GM18505 (cell line): ENCODE measurements at regions not wholly inside any gene's neighbourhood (a gene's known extent, or its start where the extent isn't known, plus 50 kb on each side); places are given as distances from the start of the nearest gene placed in this dataset.
"Not testable (repeated sequence)": the region's sequence is repeated elsewhere in the genome, so short reads cannot be mapped to it uniquely, and the experiment has no call there.

Experiments used
- ATAC-seq: cut with Tn5 transposase; IDR thresholded peaks from one replicate; pipeline ENCODE4 v1.9.1; 2021; ENCODE audit not compliant: unreplicated experiment
- POLR2A ChIP-seq: IDR thresholded peaks from 4 replicates; pipeline ENCODE4 v1.6.1; 2011; ENCODE audit warnings: borderline replicate concordance; ENCODE audit not compliant: insufficient read depth, insufficient read length; ENCODE audit errors: extremely low read depth

- no peak for ATAC-seq
- no peak for TF ChIP-seq POLR2A
Measured at GRCh38 chr2:242046206-242046826, 176.8 kb downstream of the RTP5 start.

GRCh38 chr2:242047963-242048362 is 178.4 kb downstream of the RTP5 start:
- no peak for TF ChIP-seq POLR2A
- no peak for ATAC-seq

GRCh38 chr2:242048479-242048878 is 178.9 kb downstream of the RTP5 start:
- TF ChIP-seq POLR2A = no peak
- no peak for ATAC-seq

GRCh38 chr2:242049492-242049891 is 180.0 kb downstream of the RTP5 start:
- not testable (repeated sequence) for ATAC-seq

GRCh38 chr2:242051463-242051862 is 181.9 kb downstream of the RTP5 start:
- ATAC-seq = no peak
- TF ChIP-seq POLR2A = no peak

GRCh38 chr2:242052421-242052820 is 182.9 kb downstream of the RTP5 start:
- no peak for ATAC-seq
- no peak for TF ChIP-seq POLR2A

- no peak for ATAC-seq
- no peak for TF ChIP-seq POLR2A
Measured at GRCh38 chr2:242053921-242054320, 184.4 kb downstream of the RTP5 start.

- no peak for ATAC-seq
- TF ChIP-seq POLR2A = no peak
Measured at GRCh38 chr2:242054406-242054805, 184.9 kb downstream of the RTP5 start.

- no peak for ATAC-seq
Measured at GRCh38 chr2:242054881-242055801, 185.6 kb downstream of the RTP5 start.

GRCh38 chr2:242056026-242056425 is 186.5 kb downstream of the RTP5 start:
- no peak for TF ChIP-seq POLR2A
- no peak for ATAC-seq

More at GRCh38 chr2:242054881-242055801, 185.6 kb downstream of the RTP5 start:
- TF ChIP-seq POLR2A = no peak

GRCh38 chr2:242056785-242057184 is 187.3 kb downstream of the RTP5 start:
- ATAC-seq = no peak
- TF ChIP-seq POLR2A = no peak

GRCh38 chr2:242057379-242058040 is 188.0 kb downstream of the RTP5 start:
- ATAC-seq = no peak
- no peak for TF ChIP-seq POLR2A

- TF ChIP-seq POLR2A = no peak
- no peak for ATAC-seq
Measured at GRCh38 chr2:242058116-242058680, 188.7 kb downstream of the RTP5 start.

- no peak for TF ChIP-seq POLR2A
- no peak for ATAC-seq
Measured at GRCh38 chr2:242059566-242059965, 190.0 kb downstream of the RTP5 start.

- ATAC-seq = no peak
- TF ChIP-seq POLR2A = no peak
Measured at GRCh38 chr2:242060212-242060835, 190.8 kb downstream of the RTP5 start.

- ATAC-seq = not testable (repeated sequence)
Measured at GRCh38 chr2:242061930-242062329, 192.4 kb downstream of the RTP5 start.
